Calu3 (cell line): ENCODE measurements at regions not wholly inside any gene's neighbourhood (a gene's known extent, or its start where the extent isn't known, plus 50 kb on each side); places are given as distances from the start of the nearest gene placed in this dataset.

Experiments used
- BruUV-seq: library from RNA; stranded (reverse); fragments of 400-500 nt; replicated peaks from 2 replicates; lab custom pipeline; 2021; lab: Mats Ljungman, UMichigan
- CTCF ChIA-PET: fragments of 300-600 bp; sonication (Branson Sonifier 250); formaldehyde crosslinking; loops from one replicate; lab custom pipeline; 2022; ENCODE audit warnings: antibody characterized with exemption; lab: Charles Lee
- DNase-seq: peaks from one replicate; pipeline ENCODE4 v3.0.0; 2022
- H3K27ac Mint-ChIP-seq: one replicate; pipeline ENCODE4 v1.8.0; 2022; ENCODE audit warnings: mixed read lengths; ENCODE audit not compliant: unreplicated experiment
- H3K27me3 Mint-ChIP-seq: one replicate; pipeline ENCODE4 v1.8.0; 2022; ENCODE audit warnings: mixed read lengths; ENCODE audit not compliant: unreplicated experiment
- H3K36me3 Mint-ChIP-seq: one replicate; pipeline ENCODE4 v1.8.0; 2022; ENCODE audit warnings: mild to moderate bottlenecking, moderate library complexity, mixed read lengths; ENCODE audit not compliant: insufficient read depth, unreplicated experiment
- H3K4me1 Mint-ChIP-seq: one replicate; pipeline ENCODE4 v1.8.0; 2022; ENCODE audit warnings: mild to moderate bottlenecking, low read depth, mixed read lengths; ENCODE audit not compliant: unreplicated experiment
- H3K4me3 Mint-ChIP-seq: one replicate; pipeline ENCODE4 v1.8.0; 2022; ENCODE audit warnings: mild to moderate bottlenecking, low read depth, moderate library complexity, mixed read lengths; ENCODE audit not compliant: unreplicated experiment
- H3K9me3 Mint-ChIP-seq: one replicate; pipeline ENCODE4 v1.8.0; 2022; ENCODE audit warnings: low read depth, mixed read lengths; ENCODE audit not compliant: unreplicated experiment
- intact Hi-C: fragments of 100-400 bp; cut with micrococcal nuclease; formaldehyde crosslinking; loops from one replicate; pipeline ENCODE4 v1.10.0; 2022; ENCODE audit not compliant: unreplicated experiment
- TF ChIP-seq, protein P1 (sequence below): fragments of 200-600 bp; IDR thresholded peaks from one replicate; pipeline ENCODE4 v1.8.0; 2022; ENCODE audit warnings: antibody characterized with exemption; ENCODE audit not compliant: unreplicated experiment

DNA sequence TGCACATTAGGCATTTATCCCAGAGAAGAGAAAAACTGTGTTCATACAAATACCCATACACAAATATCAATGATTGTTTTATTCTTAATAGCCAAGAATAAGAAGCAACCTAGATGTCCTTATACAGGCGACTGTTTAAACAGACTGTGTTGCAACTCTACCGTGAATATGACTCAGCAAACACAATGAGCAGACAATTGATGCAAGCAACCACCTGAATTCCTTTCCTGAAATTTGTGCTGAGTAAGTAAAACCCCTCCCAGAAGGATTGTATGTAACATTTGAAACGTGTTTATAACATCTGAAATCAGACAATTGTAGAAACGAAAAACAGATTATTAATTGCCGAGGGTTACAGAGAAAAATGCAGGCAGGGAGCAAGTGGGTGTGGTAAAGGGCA is 621.9 kb upstream of the SOX11 start:
- Mint-ChIP-seq H3K9me3 (peaks cover 8% of the 10 kb centered on the region), H3K27me3 (no peaks in the 10 kb centered on the region), H3K4me1 (no peaks in the 10 kb centered on the region), H3K4me3 (no peak overlapping the region), H3K36me3 (no peaks in the 10 kb centered on the region), H3K27ac (no peak overlapping the region)
- TF ChIP-seq, protein P1, sequence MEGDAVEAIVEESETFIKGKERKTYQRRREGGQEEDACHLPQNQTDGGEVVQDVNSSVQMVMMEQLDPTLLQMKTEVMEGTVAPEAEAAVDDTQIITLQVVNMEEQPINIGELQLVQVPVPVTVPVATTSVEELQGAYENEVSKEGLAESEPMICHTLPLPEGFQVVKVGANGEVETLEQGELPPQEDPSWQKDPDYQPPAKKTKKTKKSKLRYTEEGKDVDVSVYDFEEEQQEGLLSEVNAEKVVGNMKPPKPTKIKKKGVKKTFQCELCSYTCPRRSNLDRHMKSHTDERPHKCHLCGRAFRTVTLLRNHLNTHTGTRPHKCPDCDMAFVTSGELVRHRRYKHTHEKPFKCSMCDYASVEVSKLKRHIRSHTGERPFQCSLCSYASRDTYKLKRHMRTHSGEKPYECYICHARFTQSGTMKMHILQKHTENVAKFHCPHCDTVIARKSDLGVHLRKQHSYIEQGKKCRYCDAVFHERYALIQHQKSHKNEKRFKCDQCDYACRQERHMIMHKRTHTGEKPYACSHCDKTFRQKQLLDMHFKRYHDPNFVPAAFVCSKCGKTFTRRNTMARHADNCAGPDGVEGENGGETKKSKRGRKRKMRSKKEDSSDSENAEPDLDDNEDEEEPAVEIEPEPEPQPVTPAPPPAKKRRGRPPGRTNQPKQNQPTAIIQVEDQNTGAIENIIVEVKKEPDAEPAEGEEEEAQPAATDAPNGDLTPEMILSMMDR: no peak
- no TSS peak for BruUV-seq
- DNase-seq: no peak
- intact Hi-C loops: no loop called here
- CTCF ChIA-PET: no interaction called here

DNA sequence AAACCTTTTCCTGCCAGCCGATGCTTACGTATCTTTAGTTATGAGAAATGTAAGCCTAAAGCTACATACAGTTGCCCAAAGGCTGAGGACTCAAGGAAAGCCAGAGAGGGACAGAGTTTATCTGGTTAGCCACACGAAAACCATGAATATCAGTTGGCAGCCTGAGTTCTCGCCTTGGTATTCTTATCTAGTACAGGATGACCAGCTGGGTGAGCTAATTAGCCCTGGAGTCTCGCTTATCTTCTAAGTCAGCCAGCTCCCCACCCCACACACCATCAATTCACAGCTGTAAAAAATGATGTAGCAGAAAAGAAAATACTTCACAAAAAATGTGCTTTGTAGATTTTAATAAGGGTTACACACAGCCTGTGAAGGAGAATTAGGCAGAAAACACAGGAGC is 617.5 kb upstream of the SOX11 start:
- Mint-ChIP-seq H3K4me3 (no peak overlapping the region), H3K36me3 (no peaks in the 10 kb centered on the region), H3K27ac (no peak overlapping the region), H3K4me1 (no peaks in the 10 kb centered on the region), H3K27me3 (no peaks in the 10 kb centered on the region), H3K9me3 (peaks cover 12% of the 10 kb centered on the region)
- CTCF ChIA-PET: no interaction called here
- intact Hi-C loops: no loop called here
- no TSS peak for BruUV-seq
- DNase-seq: no peak
- TF ChIP-seq, protein P1: no peak

DNA sequence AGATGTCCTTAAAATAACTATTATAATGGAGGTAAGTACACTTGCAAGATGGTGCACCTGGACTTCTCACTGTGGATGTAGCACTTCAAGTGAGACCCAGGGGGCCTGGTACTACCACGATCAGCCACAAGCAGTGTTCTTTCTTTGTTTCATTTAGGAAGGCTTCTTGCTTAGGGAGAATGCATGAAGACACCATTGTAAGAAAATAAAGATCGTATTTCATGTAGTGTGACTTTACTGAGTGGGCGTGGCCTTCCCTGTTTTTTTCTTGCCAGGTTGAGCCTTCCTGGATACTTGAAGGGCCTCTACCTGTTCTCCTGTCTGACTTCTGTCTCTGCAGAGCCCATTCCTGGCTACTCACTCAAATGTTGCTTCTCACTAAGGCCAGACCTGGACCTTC is 615.6 kb upstream of the SOX11 start:
- no peak overlapping the region for H3K27ac Mint-ChIP-seq
- intact Hi-C loops: no loop called here

DNA sequence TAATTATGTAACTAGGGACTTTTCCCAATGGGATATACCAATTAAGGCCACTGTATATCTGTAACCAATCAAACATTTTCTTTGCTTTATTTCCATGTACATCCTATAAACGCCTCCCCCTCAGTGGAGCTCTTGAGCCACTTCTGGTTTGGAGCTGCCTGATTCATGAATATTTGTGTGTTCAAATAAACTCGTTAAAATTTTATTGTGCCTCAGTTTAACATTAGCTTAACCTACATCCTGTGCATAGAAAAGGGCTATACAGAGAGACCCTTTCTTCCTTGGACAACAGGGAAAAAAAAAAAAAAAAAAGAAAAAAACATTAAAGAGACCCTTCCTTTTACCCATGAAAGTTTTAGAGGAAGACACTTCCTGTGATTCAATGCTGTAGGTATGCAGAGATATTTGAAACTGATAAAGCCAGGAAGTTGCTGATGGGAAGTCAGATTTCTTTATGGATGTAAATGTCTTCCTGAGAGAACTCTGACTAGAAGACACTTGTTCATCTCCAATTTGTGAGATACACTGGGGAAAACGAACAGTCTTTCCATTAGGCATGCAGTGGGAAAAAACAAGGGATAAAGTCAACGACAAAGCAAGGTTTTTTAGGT is 614.6 kb upstream of the SOX11 start:
- Mint-ChIP-seq H3K4me1 (no peaks in the 10 kb centered on the region), H3K9me3 (peaks cover 14% of the 10 kb centered on the region), H3K27ac (no peak overlapping the region), H3K4me3 (no peak overlapping the region), H3K36me3 (no peaks in the 10 kb centered on the region), H3K27me3 (no peaks in the 10 kb centered on the region)
- TF ChIP-seq, protein P1: no peak
- no TSS peak for BruUV-seq
- CTCF ChIA-PET: no interaction called here
- no peak for DNase-seq
- intact Hi-C loops: no loop called here

More for the DNA sequence above, 615.6 kb upstream of the SOX11 start:
- Mint-ChIP-seq H3K4me3 (no peak overlapping the region), H3K9me3 (peaks cover 14% of the 10 kb centered on the region), H3K4me1 (no peaks in the 10 kb centered on the region), H3K27me3 (no peaks in the 10 kb centered on the region), H3K36me3 (no peaks in the 10 kb centered on the region)
- CTCF ChIA-PET: no interaction called here
- no peak for DNase-seq
- no TSS peak for BruUV-seq
- TF ChIP-seq, protein P1: no peak
